C4-2B (cell line): ENCODE measurements at regions not wholly inside any gene's neighbourhood (a gene's known extent, or its start where the extent isn't known, plus 50 kb on each side); places are given as distances from the start of the nearest gene placed in this dataset.
A peak's percentile ranks its signal among the peaks of the same experiment; 100 is the strongest.

Experiments
- H3K27ac ChIP-seq: fragments of 450-650 bp; 2 replicates; pipeline ENCODE4 v1.5.1; 2017
- CTCF ChIP-seq: fragments of 450-650 bp; conservative IDR thresholded peaks from 2 replicates; pipeline ENCODE4 v1.5.1; 2017; ENCODE audit warnings: mild to moderate bottlenecking
- ZFX ChIP-seq: fragments of 450-650 bp; IDR thresholded peaks from 2 replicates; pipeline ENCODE4 v1.6.1; 2017

DNA sequence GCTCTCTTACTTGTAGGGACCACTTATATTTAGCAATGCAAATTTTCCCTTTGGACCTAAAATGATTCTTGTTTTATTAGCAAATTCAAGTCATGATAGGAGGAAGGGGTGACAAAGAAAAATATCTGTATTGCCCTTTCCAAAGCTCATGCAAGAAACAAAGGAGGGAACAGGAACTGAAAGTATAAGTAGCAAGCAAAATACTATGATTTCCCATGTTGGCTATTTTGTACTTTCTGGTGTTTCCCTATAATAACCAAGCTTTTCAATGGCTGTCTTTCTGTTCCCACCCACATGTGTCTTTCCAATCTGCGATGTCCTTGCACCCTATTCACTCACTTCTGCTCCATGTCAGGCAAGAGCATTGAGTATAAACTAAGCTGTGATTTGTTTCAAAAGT lies 279.7 kb downstream of the RNF144A start:
- TF ChIP-seq ZFX (no peak), CTCF (no peak)
- no peak overlapping the region for H3K27ac ChIP-seq

DNA sequence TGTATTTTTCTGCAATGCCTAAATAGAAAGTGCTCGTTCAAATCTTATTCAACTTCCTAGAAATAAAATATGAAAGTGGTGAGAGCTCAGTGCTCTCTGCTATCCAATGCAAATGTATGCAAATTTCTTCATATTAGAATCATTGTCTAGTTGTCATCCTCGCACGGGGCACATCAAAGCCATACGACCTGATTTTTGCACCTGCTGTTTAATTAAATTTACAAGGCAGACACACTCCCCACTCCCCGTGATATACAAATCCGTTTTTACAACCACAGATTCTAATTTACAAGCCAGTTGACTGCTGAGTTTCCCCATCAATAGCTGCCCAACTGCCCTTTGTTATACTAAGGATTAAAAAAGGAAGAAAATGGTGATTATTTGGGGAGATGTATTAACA lies 284.6 kb downstream of the RNF144A start:
- no peak for TF ChIP-seq CTCF
- no peak for TF ChIP-seq ZFX
- H3K27ac ChIP-seq: no peak overlapping the region

DNA sequence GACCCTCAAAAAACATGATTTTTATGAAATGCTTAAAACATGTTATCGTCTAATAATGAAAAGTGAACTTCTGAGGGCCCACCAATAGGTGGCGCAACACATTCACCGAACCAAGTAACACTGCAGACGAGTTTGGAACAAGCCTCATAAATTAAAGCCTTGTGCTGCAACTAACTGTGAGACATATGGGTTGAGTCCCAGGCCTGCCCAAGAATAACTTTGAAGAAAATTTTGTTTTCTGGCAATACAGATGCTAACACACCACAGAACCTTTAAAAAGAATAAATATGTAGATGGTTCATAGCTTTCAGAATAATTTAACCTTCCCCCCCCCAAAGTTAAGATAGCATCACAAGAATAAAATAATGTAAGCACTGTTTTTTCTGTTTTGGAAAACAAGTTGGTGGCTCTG lies 285.9 kb downstream of the RNF144A start:
- no peak overlapping the region for H3K27ac ChIP-seq
- TF ChIP-seq ZFX (no peak), CTCF (peak; percentile 92)

DNA sequence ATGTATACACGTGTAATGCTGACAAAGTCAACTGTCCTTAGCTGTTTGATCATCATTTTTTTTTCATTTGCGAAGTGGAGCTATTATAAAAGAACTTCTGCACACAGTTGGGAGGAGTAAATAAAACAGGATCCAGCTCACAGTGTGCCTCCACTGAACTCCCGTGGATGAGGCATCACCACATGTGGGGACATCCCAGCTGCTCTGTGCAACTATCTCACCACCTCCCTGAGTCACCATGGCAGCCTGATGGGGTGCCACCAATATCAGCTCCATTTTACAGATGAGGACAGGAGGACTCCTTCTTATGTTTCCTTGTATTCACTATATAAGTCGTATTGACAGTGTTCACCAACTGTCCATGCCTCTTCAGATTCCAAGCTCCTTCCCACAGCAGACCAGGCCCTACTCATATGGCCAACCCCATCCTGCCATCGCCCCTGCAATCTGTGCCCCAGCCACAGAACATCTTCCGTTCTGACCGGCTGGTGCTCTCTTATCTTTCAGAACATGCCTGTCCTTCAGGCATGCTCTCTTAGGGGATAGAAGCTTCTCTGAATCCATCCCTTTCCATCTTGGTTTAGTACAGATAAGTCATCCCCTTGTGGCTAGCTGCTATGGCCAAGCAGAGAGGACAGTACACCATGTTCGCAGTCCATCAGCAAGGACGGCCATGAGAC lies 288.1 kb downstream of the RNF144A start:
- TF ChIP-seq ZFX: no peak
- TF ChIP-seq CTCF: no peak
- H3K27ac ChIP-seq: no peak overlapping the region

GRCh38 chr2:7206111-7206810 lies 289.0 kb downstream of the RNF144A start:
- TF ChIP-seq ZFX (no peak), CTCF (no peak)

DNA sequence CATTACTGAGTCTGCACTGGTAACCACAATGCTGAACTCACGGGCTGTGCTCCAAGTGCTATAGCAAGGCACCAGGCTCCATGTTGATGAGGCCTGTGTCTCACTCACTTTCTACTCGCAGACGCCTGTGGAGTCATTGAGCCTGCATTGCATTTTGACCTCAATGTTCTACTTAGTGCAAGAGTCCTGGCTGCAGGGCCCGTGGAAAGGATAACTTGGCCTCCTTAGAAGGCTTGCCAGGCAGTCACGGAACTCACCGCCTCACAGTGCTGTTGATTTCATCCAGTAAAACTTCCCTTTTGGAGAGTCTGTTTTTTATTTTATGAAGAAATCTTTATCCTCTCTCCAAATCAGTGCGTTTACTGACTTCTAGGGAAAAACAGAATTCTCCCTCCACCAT lies 290.4 kb downstream of the RNF144A start:
- TF ChIP-seq ZFX (no peak), CTCF (no peak)
- no peak overlapping the region for H3K27ac ChIP-seq

More at GRCh38 chr2:7206111-7206810, 289.0 kb downstream of the RNF144A start:
- H3K27ac ChIP-seq: no peak overlapping the region

DNA sequence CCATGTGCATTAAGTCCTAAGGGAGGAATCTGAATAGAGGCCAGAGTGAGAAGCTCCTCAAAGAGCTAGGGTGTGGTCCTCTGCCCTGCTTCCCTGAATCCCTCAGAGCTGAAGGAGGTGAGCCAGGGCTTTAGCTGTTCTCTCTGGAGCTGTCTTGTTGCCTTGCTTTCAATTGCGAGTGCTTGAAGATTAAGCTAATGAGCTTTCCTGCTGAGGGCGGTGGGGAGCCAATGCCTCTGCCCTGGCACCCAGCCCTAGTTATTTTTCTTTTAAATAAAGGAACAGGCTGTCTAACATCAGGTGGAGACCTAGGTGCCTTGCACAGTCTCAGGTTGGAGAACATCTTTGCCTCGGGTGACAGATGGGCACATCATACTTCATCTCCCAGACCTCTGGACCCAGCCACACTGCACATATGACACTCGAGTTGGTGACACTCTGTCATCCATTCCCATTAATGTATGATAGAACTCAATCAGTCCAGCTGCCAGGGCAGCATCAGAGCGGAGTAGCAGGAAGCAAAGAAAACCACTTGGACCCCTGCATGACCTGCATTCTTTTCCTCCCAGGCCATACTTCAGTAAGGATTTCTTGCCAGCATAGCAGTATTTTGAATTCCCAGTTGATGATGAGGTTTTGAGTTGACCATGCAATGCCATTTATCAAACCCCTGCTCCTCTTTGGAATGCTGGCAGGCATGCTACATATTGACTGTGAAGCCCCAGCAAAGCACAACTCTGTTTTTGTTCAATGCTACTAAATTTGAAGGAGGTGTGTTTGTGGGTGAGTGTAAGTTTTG lies 292.7 kb downstream of the RNF144A start:
- no peak overlapping the region for H3K27ac ChIP-seq
- TF ChIP-seq ZFX (no peak), CTCF (no peak)
